DMS53 (cell line): ENCODE measurements at regions not wholly inside any gene's neighbourhood (a gene's known extent, or its start where the extent isn't known, plus 50 kb on each side); places are given as distances from the start of the nearest gene placed in this dataset.
A peak's percentile ranks its signal among the peaks of the same experiment; 100 is the strongest.

Experiments
- DNase-seq: peaks from one replicate; lab custom pipeline; 2025; lab: John Stamatoyannopoulos, UW

GRCh38 chr10:59553162-59553900, 156.3 kb downstream of the SLC16A9 start:
- no peak for DNase-seq

GRCh38 chr10:59550061-59550460, 159.6 kb downstream of the SLC16A9 start:
- no peak for DNase-seq

GRCh38 chr10:59538623-59539022, 171.0 kb downstream of the SLC16A9 start:
- no peak for DNase-seq

GRCh38 chr10:59537501-59537900, 172.1 kb downstream of the SLC16A9 start:
- no peak for DNase-seq

GRCh38 chr10:59536167-59537014, 173.3 kb downstream of the SLC16A9 start:
- DNase-seq: peak; percentile 95

GRCh38 chr10:59524348-59524747, 162.0 kb upstream of the FAM13C start:
- DNase-seq: no peak

- no peak for DNase-seq
These were observed 161.5 kb upstream of the FAM13C start for GRCh38 chr10:59523851-59524250.

- DNase-seq: no peak
These were observed 155.6 kb upstream of the FAM13C start for GRCh38 chr10:59517996-59518395.

- DNase-seq: no peak
These were observed 155.1 kb upstream of the FAM13C start for GRCh38 chr10:59517341-59517899.

GRCh38 chr10:59513558-59513957, 151.2 kb upstream of the FAM13C start:
- no peak for DNase-seq

GRCh38 chr10:59512951-59513350, 150.6 kb upstream of the FAM13C start:
- DNase-seq: no peak

- no peak for DNase-seq
These were observed 146.6 kb upstream of the FAM13C start for GRCh38 chr10:59508956-59509355.

GRCh38 chr10:59508296-59508695, 145.9 kb upstream of the FAM13C start:
- DNase-seq: peak; percentile 65

- DNase-seq: no peak
These were observed 143.6 kb upstream of the FAM13C start for GRCh38 chr10:59505926-59506325.

GRCh38 chr10:59499460-59499859, 137.1 kb upstream of the FAM13C start:
- no peak for DNase-seq

- no peak for DNase-seq
These were observed 130.7 kb upstream of the FAM13C start for GRCh38 chr10:59493017-59493416.

GRCh38 chr10:59479426-59479825, 117.1 kb upstream of the FAM13C start:
- no peak for DNase-seq

- DNase-seq: peak; percentile 46
These were observed 108.2 kb upstream of the FAM13C start for GRCh38 chr10:59470570-59470969.

GRCh38 chr10:59465088-59465487, 102.7 kb upstream of the FAM13C start:
- DNase-seq: peak; percentile 38

- no peak for DNase-seq
These were observed 102.1 kb upstream of the FAM13C start for GRCh38 chr10:59464483-59464882.

- DNase-seq: no peak
These were observed 101.6 kb upstream of the FAM13C start for GRCh38 chr10:59463909-59464308.

GRCh38 chr10:59460601-59461000, 98.3 kb upstream of the FAM13C start:
- no peak for DNase-seq

- DNase-seq: no peak
These were observed 93.8 kb upstream of the FAM13C start for GRCh38 chr10:59456199-59456598.
